ENCODE measurements at regions not wholly inside any gene's neighbourhood (a gene's known extent, or its start where the extent isn't known, plus 50 kb on each side); places are given as distances from the start of the nearest gene placed in this dataset.

DNA sequence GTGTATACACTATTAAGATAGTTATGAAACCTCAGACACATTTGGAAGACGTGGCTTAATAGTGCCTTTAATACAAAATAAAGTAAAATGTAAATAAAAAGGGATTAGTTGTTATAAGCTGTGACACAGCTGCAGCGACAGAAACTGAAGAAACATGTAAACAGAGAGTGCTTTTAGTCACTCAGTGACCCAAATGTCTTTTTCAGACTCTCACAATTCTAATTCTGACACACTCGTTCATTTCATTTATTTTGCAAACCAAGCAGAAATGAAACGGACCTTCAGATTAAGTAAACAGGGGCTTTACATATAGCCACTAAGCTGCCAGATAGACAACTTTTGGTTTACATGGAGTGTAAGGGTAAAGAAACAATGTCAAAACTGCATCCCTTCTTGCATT is 181.0 kb upstream of the ETAA1 start:
- no peaks in the 10 kb centered on the region for H3K36me3 ChIP-seq (ENCODE audit: control insufficient read depth, insufficient read depth, low read length)
- H2AFZ ChIP-seq, result no peak overlapping the region
- H3K4me2 ChIP-seq (ENCODE audit: low read length), result no peak overlapping the region
- no peaks in the 10 kb centered on the region for H3K27me3 ChIP-seq (ENCODE audit: control insufficient read depth, insufficient read depth, low read length)
- no peaks in the 10 kb centered on the region for H3K4me1 ChIP-seq
- no peak overlapping the region for H3K4me3 ChIP-seq (ENCODE audit: low read depth, low read length)
- no peaks in the 10 kb centered on the region for H3K79me2 ChIP-seq
- TF ChIP-seq, protein P1, sequence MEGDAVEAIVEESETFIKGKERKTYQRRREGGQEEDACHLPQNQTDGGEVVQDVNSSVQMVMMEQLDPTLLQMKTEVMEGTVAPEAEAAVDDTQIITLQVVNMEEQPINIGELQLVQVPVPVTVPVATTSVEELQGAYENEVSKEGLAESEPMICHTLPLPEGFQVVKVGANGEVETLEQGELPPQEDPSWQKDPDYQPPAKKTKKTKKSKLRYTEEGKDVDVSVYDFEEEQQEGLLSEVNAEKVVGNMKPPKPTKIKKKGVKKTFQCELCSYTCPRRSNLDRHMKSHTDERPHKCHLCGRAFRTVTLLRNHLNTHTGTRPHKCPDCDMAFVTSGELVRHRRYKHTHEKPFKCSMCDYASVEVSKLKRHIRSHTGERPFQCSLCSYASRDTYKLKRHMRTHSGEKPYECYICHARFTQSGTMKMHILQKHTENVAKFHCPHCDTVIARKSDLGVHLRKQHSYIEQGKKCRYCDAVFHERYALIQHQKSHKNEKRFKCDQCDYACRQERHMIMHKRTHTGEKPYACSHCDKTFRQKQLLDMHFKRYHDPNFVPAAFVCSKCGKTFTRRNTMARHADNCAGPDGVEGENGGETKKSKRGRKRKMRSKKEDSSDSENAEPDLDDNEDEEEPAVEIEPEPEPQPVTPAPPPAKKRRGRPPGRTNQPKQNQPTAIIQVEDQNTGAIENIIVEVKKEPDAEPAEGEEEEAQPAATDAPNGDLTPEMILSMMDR (IDR thresholded peaks at IDR 0.05), result no peak
- no peak overlapping the region for H3K9ac ChIP-seq
- no peaks in the 10 kb centered on the region for H3K9me3 ChIP-seq (ENCODE audit: control insufficient read depth, low read length)
- H3K27ac ChIP-seq, result no peak overlapping the region

DNA sequence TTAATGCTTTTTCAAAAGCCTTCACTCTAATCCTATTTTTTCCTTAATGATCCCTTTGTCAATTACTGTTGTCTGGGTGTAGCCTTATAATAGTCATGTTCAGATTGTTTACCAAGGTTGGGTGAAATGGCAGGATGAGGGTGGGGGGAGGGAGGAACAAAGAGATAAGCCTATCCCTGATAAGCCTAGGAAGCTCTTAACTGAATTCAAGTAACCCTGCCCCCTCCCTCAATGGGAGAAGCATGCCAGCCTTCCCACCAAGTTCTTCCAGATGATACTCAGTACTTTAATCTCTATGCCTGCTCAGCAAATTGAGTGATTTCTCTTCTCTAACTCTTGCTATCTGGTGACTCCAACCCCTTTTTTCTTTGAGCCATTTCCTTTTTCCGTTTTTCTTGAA is 180.3 kb upstream of the ETAA1 start:
- no peak overlapping the region for H3K4me2 ChIP-seq (ENCODE audit: low read length)
- H3K9me3 ChIP-seq (ENCODE audit: control insufficient read depth, low read length), result no peaks in the 10 kb centered on the region
- H3K79me2 ChIP-seq, result no peaks in the 10 kb centered on the region
- H3K36me3 ChIP-seq (ENCODE audit: control insufficient read depth, insufficient read depth, low read length), result no peaks in the 10 kb centered on the region
- no peaks in the 10 kb centered on the region for H3K27me3 ChIP-seq (ENCODE audit: control insufficient read depth, insufficient read depth, low read length)
- H3K27ac ChIP-seq, result no peak overlapping the region
- H2AFZ ChIP-seq, result no peak overlapping the region
- H3K4me1 ChIP-seq, result no peaks in the 10 kb centered on the region
- H3K4me3 ChIP-seq (ENCODE audit: low read depth, low read length), result no peak overlapping the region
- TF ChIP-seq, protein P1 (IDR thresholded peaks at IDR 0.05), result no peak
- no peak overlapping the region for H3K9ac ChIP-seq

DNA sequence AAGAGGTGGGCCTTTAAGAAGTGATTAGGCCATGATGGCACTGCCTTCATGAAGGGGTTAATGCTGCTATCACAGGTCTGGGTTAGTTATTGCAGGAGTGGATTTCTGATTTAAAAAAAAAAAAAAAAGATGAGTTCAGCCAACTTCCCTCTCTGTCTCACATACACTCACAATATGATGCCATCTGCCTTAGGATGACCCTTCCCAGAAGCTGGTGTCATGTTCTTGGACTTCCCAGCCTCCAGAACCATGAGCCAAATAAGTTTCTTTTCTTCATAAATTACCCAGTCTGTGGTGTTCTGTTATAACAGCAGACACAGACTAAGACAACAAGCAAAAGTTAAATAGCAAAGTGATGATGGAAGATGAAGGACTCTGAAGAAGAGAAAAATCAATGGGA is 179.7 kb upstream of the ETAA1 start:
- TF ChIP-seq, protein P1 (IDR thresholded peaks at IDR 0.05), result no peak
- Histone ChIP-seq H3K79me2 (no peaks in the 10 kb centered on the region), H3K4me2 (ENCODE audit: low read length) (no peak overlapping the region), H3K4me3 (ENCODE audit: low read depth, low read length) (no peak overlapping the region), H3K27me3 (ENCODE audit: control insufficient read depth, insufficient read depth, low read length) (no peaks in the 10 kb centered on the region), H3K4me1 (no peaks in the 10 kb centered on the region), H3K27ac (no peak overlapping the region), H3K36me3 (ENCODE audit: control insufficient read depth, insufficient read depth, low read length) (no peaks in the 10 kb centered on the region), H2AFZ (no peak overlapping the region), H3K9me3 (ENCODE audit: control insufficient read depth, low read length) (no peaks in the 10 kb centered on the region), H3K9ac (no peak overlapping the region)

DNA sequence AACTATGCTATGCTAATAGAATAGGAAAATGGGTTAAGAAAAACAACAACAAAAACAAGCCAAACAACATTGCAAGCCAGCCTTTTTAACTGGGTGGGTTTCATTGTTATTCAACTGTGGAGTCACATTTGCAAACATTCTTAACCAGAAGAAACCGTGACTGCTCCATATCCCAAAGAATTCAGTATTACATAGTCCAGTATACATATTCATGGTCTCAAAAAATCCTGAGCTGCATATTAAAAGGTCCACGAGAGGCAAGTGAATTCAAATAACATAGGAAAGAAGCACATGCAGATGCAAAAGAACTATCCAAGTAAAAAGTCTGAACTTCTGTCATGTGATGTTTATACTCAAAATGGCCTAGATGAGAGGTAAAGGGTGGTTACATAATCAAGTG is 179.1 kb upstream of the ETAA1 start:
- no peak overlapping the region for H3K27ac ChIP-seq
- no peak overlapping the region for H3K4me2 ChIP-seq (ENCODE audit: low read length)
- TF ChIP-seq, protein P1 (IDR thresholded peaks at IDR 0.05), result no peak
- no peaks in the 10 kb centered on the region for H3K4me1 ChIP-seq
- no peak overlapping the region for H3K9ac ChIP-seq
- H3K4me3 ChIP-seq (ENCODE audit: low read depth, low read length), result no peak overlapping the region
- no peaks in the 10 kb centered on the region for H3K79me2 ChIP-seq
- H3K9me3 ChIP-seq (ENCODE audit: control insufficient read depth, low read length), result no peaks in the 10 kb centered on the region
- H3K36me3 ChIP-seq (ENCODE audit: control insufficient read depth, insufficient read depth, low read length), result no peaks in the 10 kb centered on the region
- no peak overlapping the region for H2AFZ ChIP-seq
- H3K27me3 ChIP-seq (ENCODE audit: control insufficient read depth, insufficient read depth, low read length), result no peaks in the 10 kb centered on the region

DNA sequence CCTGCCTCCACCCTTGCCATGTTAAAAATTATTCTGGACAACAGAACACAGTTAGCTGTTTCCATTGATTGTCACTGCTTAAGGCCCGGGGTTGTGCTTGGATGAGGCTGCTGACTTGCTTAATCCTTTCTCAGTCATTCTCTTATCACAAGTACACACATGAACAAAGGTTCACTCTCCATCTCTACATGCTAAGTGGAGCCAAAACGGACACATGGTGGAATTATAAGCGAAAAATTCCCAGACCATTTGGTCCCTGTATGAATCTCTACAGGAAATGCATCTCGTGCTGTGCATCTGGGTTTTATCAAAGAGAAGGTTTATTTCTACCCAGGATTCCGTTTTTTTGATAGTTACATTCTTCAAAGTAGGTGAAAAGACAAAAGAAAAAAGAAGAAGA is 177.5 kb upstream of the ETAA1 start:
- H3K9me3 ChIP-seq (ENCODE audit: control insufficient read depth, low read length), result no peaks in the 10 kb centered on the region
- H3K4me1 ChIP-seq, result no peaks in the 10 kb centered on the region
- H3K27me3 ChIP-seq (ENCODE audit: control insufficient read depth, insufficient read depth, low read length), result no peaks in the 10 kb centered on the region
- no peaks in the 10 kb centered on the region for H3K36me3 ChIP-seq (ENCODE audit: control insufficient read depth, insufficient read depth, low read length)
- H3K27ac ChIP-seq, result no peak overlapping the region
- no peak overlapping the region for H3K4me2 ChIP-seq (ENCODE audit: low read length)
- TF ChIP-seq, protein P1 (IDR thresholded peaks at IDR 0.05), result no peak
- no peak overlapping the region for H2AFZ ChIP-seq
- H3K9ac ChIP-seq, result no peak overlapping the region
- H3K4me3 ChIP-seq (ENCODE audit: low read depth, low read length), result no peak overlapping the region
- no peaks in the 10 kb centered on the region for H3K79me2 ChIP-seq
